ENCODE measurements at regions not wholly inside any gene's neighbourhood (a gene's known extent, or its start where the extent isn't known, plus 50 kb on each side); places are given as distances from the start of the nearest gene placed in this dataset.

- Histone ChIP-seq H3K36me3 (ENCODE audit: control insufficient read depth in 2 of 2, extremely low read depth in 1 of 2, insufficient read depth in 1 of 2, low read length in 1 of 2) (no peaks in the 10 kb centered on the region), H3K4me3 (ENCODE audit: control insufficient read depth in 1 of 2, extremely low read depth in 1 of 2, low read length in 1 of 2) (no peak overlapping the region), H3K9me3 (no peaks in the 10 kb centered on the region), H3K4me1 (ENCODE audit: control insufficient read depth in 1 of 2, extremely low read depth in 1 of 2, insufficient read depth in 2 of 2, low read length in 2 of 2) (no peaks in the 10 kb centered on the region), H3K27me3 (replicated peaks in 1 of 2; ENCODE audit: control insufficient read depth in 2 of 2, extremely low read depth in 1 of 2, insufficient read depth in 2 of 2, low read length in 1 of 2) (peaks cover 0 to 4% of the 10 kb centered on the region in 2 experiments), H3K27ac (ENCODE audit: low read length) (no peak overlapping the region)
- 85% methylated on average over 3 of the region's 9 CpGs for WGBS (ENCODE audit: insufficient coverage)
- H3K9me3 Mint-ChIP-seq: no peaks in the 10 kb centered on the region
- POLR2A ChIA-PET: no interaction called here
- no peak overlapping the region for H3K4me3 Mint-ChIP-seq
- H3K27ac Mint-ChIP-seq: no peak overlapping the region
- CTCF ChIA-PET: interaction anchor here in 1 of 2 donors (0.5 to 0.6 kb wide), 2 partner anchors 26 to 538 kb away, joined by 3 read pairs; no protein-coding TSS in a partner anchor
- DNase-seq (no peak), ATAC-seq (replicated peaks in 1 of 4) (no peak)
- H3K4me1 Mint-ChIP-seq: no peaks in the 10 kb centered on the region
- H3K36me3 Mint-ChIP-seq: no peaks in the 10 kb centered on the region
- no peaks in the 10 kb centered on the region for H3K27me3 Mint-ChIP-seq
Observed at GRCh38 chr18:22026362-22026761, 143.0 kb upstream of the GATA6 start.

- Histone ChIP-seq H3K4me1 (ENCODE audit: control insufficient read depth in 1 of 2, extremely low read depth in 1 of 2, insufficient read depth in 2 of 2, low read length in 2 of 2) (no peaks in the 10 kb centered on the region), H3K36me3 (ENCODE audit: control insufficient read depth in 2 of 2, extremely low read depth in 1 of 2, insufficient read depth in 1 of 2, low read length in 1 of 2) (no peaks in the 10 kb centered on the region), H3K9me3 (no peaks in the 10 kb centered on the region), H3K27me3 (replicated peaks in 1 of 2; ENCODE audit: control insufficient read depth in 2 of 2, extremely low read depth in 1 of 2, insufficient read depth in 2 of 2, low read length in 1 of 2) (peaks cover 0 to 4% of the 10 kb centered on the region in 2 experiments), H3K4me3 (ENCODE audit: control insufficient read depth in 1 of 2, extremely low read depth in 1 of 2, low read length in 1 of 2) (no peak overlapping the region), H3K27ac (ENCODE audit: low read length) (no peak overlapping the region)
- CTCF ChIA-PET: no interaction called here
- no peaks in the 10 kb centered on the region for H3K36me3 Mint-ChIP-seq
- H3K27ac Mint-ChIP-seq: no peak overlapping the region
- 72% methylated on average over 4 of the region's 6 CpGs for WGBS (ENCODE audit: insufficient coverage)
- no peaks in the 10 kb centered on the region for H3K27me3 Mint-ChIP-seq
- no peak overlapping the region for H3K4me3 Mint-ChIP-seq
- H3K4me1 Mint-ChIP-seq: no peaks in the 10 kb centered on the region
- ATAC-seq (replicated peaks in 1 of 4): no peak
- POLR2A ChIA-PET: no interaction called here
- DNase-seq: no peak
- H3K9me3 Mint-ChIP-seq: no peaks in the 10 kb centered on the region
Observed at GRCh38 chr18:22026889-22027288, 142.5 kb upstream of the GATA6 start.

DNA sequence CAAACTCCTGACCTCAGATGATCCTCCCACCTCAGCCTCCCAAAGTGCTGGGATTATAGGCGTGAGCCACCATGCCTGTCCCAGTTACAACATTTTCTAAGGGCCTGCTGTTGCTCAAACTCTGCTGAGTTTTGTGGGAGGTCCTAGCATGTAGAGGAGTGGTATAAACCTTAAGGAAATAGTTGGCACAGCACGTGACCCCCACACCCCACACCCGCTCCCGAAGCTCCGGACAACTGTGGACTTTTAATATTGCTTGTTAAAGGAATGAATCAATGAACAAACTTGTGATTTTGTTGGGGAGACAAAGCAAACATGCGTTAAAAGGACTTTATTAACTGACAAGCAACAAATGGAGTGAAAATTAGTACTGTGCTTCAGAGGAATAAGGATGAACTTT is 137.8 kb upstream of the GATA6 start:
- H3K9me3 Mint-ChIP-seq: no peaks in the 10 kb centered on the region
- H3K27me3 ChIP-seq (replicated peaks in 1 of 2; ENCODE audit: control insufficient read depth in 2 of 2, extremely low read depth in 1 of 2, insufficient read depth in 2 of 2, low read length in 1 of 2): peaks cover 0 to 4% of the 10 kb centered on the region in 2 experiments
- H3K4me3 ChIP-seq (ENCODE audit: control insufficient read depth in 1 of 2, extremely low read depth in 1 of 2, low read length in 1 of 2): no peak overlapping the region
- no peak overlapping the region for H3K4me3 Mint-ChIP-seq
- no peaks in the 10 kb centered on the region for H3K9me3 ChIP-seq
- H3K27ac ChIP-seq (ENCODE audit: low read length): no peak overlapping the region
- H3K4me1 ChIP-seq (ENCODE audit: control insufficient read depth in 1 of 2, extremely low read depth in 1 of 2, insufficient read depth in 2 of 2, low read length in 2 of 2): no peaks in the 10 kb centered on the region
- DNase-seq (no peak), ATAC-seq (replicated peaks in 1 of 4) (no peak)
- 71% methylated on average over 1 of the region's 6 CpGs for WGBS (ENCODE audit: insufficient coverage)
- CTCF ChIA-PET: no interaction called here
- H3K27me3 Mint-ChIP-seq: no peaks in the 10 kb centered on the region
- no peaks in the 10 kb centered on the region for H3K36me3 Mint-ChIP-seq
- no peaks in the 10 kb centered on the region for H3K4me1 Mint-ChIP-seq
- no peak overlapping the region for H3K27ac Mint-ChIP-seq
- POLR2A ChIA-PET: no interaction called here
- H3K36me3 ChIP-seq (ENCODE audit: control insufficient read depth in 2 of 2, extremely low read depth in 1 of 2, insufficient read depth in 1 of 2, low read length in 1 of 2): no peaks in the 10 kb centered on the region

GRCh38 chr18:22032392-22032961 is 136.9 kb upstream of the GATA6 start:
- no peaks in the 10 kb centered on the region for H3K36me3 ChIP-seq (ENCODE audit: control insufficient read depth in 2 of 2, extremely low read depth in 1 of 2, insufficient read depth in 1 of 2, low read length in 1 of 2)
- WGBS (ENCODE audit: insufficient coverage): 70% methylated on average over 2 of the region's 4 CpGs
- DNase-seq (no peak), ATAC-seq (replicated peaks in 1 of 4) (no peak)
- ChIA-PET CTCF (no interaction called here), POLR2A (no interaction called here)
- H3K27ac Mint-ChIP-seq: no peak overlapping the region
- no peaks in the 10 kb centered on the region for H3K9me3 ChIP-seq
- H3K4me1 ChIP-seq (ENCODE audit: control insufficient read depth in 1 of 2, extremely low read depth in 1 of 2, insufficient read depth in 2 of 2, low read length in 2 of 2): no peaks in the 10 kb centered on the region
- no peaks in the 10 kb centered on the region for H3K36me3 Mint-ChIP-seq
- no peak overlapping the region for H3K27ac ChIP-seq (ENCODE audit: low read length)
- no peaks in the 10 kb centered on the region for H3K9me3 Mint-ChIP-seq
- peaks cover 0 to 4% of the 10 kb centered on the region in 2 experiments for H3K27me3 ChIP-seq (replicated peaks in 1 of 2; ENCODE audit: control insufficient read depth in 2 of 2, extremely low read depth in 1 of 2, insufficient read depth in 2 of 2, low read length in 1 of 2)
- no peaks in the 10 kb centered on the region for H3K27me3 Mint-ChIP-seq
- H3K4me1 Mint-ChIP-seq: no peaks in the 10 kb centered on the region
- H3K4me3 Mint-ChIP-seq: no peak overlapping the region
- no peak overlapping the region for H3K4me3 ChIP-seq (ENCODE audit: control insufficient read depth in 1 of 2, extremely low read depth in 1 of 2, low read length in 1 of 2)

GRCh38 chr18:22033085-22033484 is 136.3 kb upstream of the GATA6 start:
- Mint-ChIP-seq H3K4me3 (no peak overlapping the region), H3K9me3 (no peaks in the 10 kb centered on the region), H3K27me3 (no peaks in the 10 kb centered on the region), H3K27ac (no peak overlapping the region), H3K36me3 (no peaks in the 10 kb centered on the region), H3K4me1 (no peaks in the 10 kb centered on the region)
- Histone ChIP-seq H3K9me3 (no peaks in the 10 kb centered on the region), H3K36me3 (ENCODE audit: control insufficient read depth in 2 of 2, extremely low read depth in 1 of 2, insufficient read depth in 1 of 2, low read length in 1 of 2) (no peaks in the 10 kb centered on the region), H3K27me3 (replicated peaks in 1 of 2; ENCODE audit: control insufficient read depth in 2 of 2, extremely low read depth in 1 of 2, insufficient read depth in 2 of 2, low read length in 1 of 2) (peaks cover 0 to 4% of the 10 kb centered on the region in 2 experiments), H3K4me3 (ENCODE audit: control insufficient read depth in 1 of 2, extremely low read depth in 1 of 2, low read length in 1 of 2) (no peak overlapping the region), H3K27ac (ENCODE audit: low read length) (no peak overlapping the region), H3K4me1 (ENCODE audit: control insufficient read depth in 1 of 2, extremely low read depth in 1 of 2, insufficient read depth in 2 of 2, low read length in 2 of 2) (no peaks in the 10 kb centered on the region)
- DNase-seq: no peak
- no peak for ATAC-seq (replicated peaks in 1 of 4)
- ChIA-PET POLR2A (interaction anchor here in 1 of 2 donors (0.6 kb wide), 1 partner anchor 53 kb away, joined by 3 read pairs; no protein-coding TSS in a partner anchor), CTCF (no interaction called here)
- WGBS (ENCODE audit: insufficient coverage): 80% methylated on average over 2 of the region's 8 CpGs

GRCh38 chr18:22034276-22034675 is 135.1 kb upstream of the GATA6 start:
- DNase-seq (no peak), ATAC-seq (replicated peaks in 1 of 4) (no peak)
- POLR2A ChIA-PET: interaction anchor here in 1 of 2 donors (0.7 kb wide), 1 partner anchor 11 kb away, joined by 5 read pairs; no protein-coding TSS in a partner anchor
- Histone ChIP-seq H3K27ac (ENCODE audit: low read length) (no peak overlapping the region), H3K36me3 (ENCODE audit: control insufficient read depth in 2 of 2, extremely low read depth in 1 of 2, insufficient read depth in 1 of 2, low read length in 1 of 2) (no peaks in the 10 kb centered on the region), H3K4me3 (ENCODE audit: control insufficient read depth in 1 of 2, extremely low read depth in 1 of 2, low read length in 1 of 2) (no peak overlapping the region), H3K4me1 (ENCODE audit: control insufficient read depth in 1 of 2, extremely low read depth in 1 of 2, insufficient read depth in 2 of 2, low read length in 2 of 2) (no peaks in the 10 kb centered on the region), H3K9me3 (no peaks in the 10 kb centered on the region), H3K27me3 (replicated peaks in 1 of 2; ENCODE audit: control insufficient read depth in 2 of 2, extremely low read depth in 1 of 2, insufficient read depth in 2 of 2, low read length in 1 of 2) (peaks cover 0 to 4% of the 10 kb centered on the region in 2 experiments)
- no peaks in the 10 kb centered on the region for H3K9me3 Mint-ChIP-seq
- CTCF ChIA-PET: no interaction called here
- no peaks in the 10 kb centered on the region for H3K36me3 Mint-ChIP-seq
- H3K27me3 Mint-ChIP-seq: no peaks in the 10 kb centered on the region
- H3K4me3 Mint-ChIP-seq: no peak overlapping the region
- WGBS (ENCODE audit: insufficient coverage): no CpG with 5 or more reads among the region's 6 CpGs
- H3K4me1 Mint-ChIP-seq: no peaks in the 10 kb centered on the region
- H3K27ac Mint-ChIP-seq: no peak overlapping the region
